ENCODE measurements at regions not wholly inside any gene's neighbourhood (a gene's known extent, or its start where the extent isn't known, plus 50 kb on each side); places are given as distances from the start of the nearest gene placed in this dataset.

- TF ChIP-seq LARP7 (IDR thresholded peaks at IDR 0.05), result no peak
- peak; percentile 78 for TF ChIP-seq RUNX3 (IDR thresholded peaks at IDR 0.05; ENCODE audit: low read length)
- no peak for TF ChIP-seq DPF2 (IDR thresholded peaks at IDR 0.05)
- no peak for TF ChIP-seq CHD2 (IDR thresholded peaks at IDR 0.05; ENCODE audit: borderline replicate concordance, low read depth, low read length)
- TF ChIP-seq HDGF (IDR thresholded peaks at IDR 0.05), result no peak
- TF ChIP-seq CBX5 (IDR thresholded peaks at IDR 0.05; ENCODE audit: low read depth), result no peak
- Histone ChIP-seq H3K9me3 (replicated peaks; ENCODE audit: control insufficient read depth, insufficient read depth, low read length) (no peaks in the 10 kb centered on the region), H3K27me3 (replicated peaks in 1 of 2; ENCODE audit: control insufficient read depth in 2 of 2, insufficient read depth in 2 of 2, low read length in 1 of 2) (no peaks in the 10 kb centered on the region), H3K4me2 (ENCODE audit: control insufficient read depth, insufficient read depth) (no peak overlapping the region), H3K9ac (ENCODE audit: control insufficient read depth, insufficient read depth, low read length) (no peak overlapping the region), H3K4me3 (no peak overlapping the region), H3K79me2 (ENCODE audit: control insufficient read depth, insufficient read depth, low read length) (no peaks in the 10 kb centered on the region), H3K36me3 (ENCODE audit: control insufficient read depth in 2 of 2, insufficient read depth in 2 of 2, low read length in 1 of 2) (no peaks in the 10 kb centered on the region), H2AFZ (ENCODE audit: control insufficient read depth, low read depth, low read length) (no peak overlapping the region), H4K20me1 (ENCODE audit: control insufficient read depth, insufficient read depth) (no peaks in the 10 kb centered on the region), H3K27ac (ENCODE audit: control insufficient read depth, insufficient read depth) (no peak overlapping the region), H3K4me1 (ENCODE audit: control insufficient read depth, insufficient read depth, low read length) (no peaks in the 10 kb centered on the region)
- RAD21 ChIA-PET (ENCODE audit: unreplicated experiment), result no interaction called here
- DNase-seq (ENCODE audit: low read depth, low spot score) (peak; percentile 5), ATAC-seq (peak; percentile 61), FAIRE-seq (peak; percentile 49)
- 1% methylated on average over 4 of the region's 4 CpGs for WGBS (ENCODE audit: insufficient coverage, insufficient replicate concordance, low lambda C conversion rate, missing lambda C conversion rate)
- POLR2A ChIA-PET, result no interaction called here
- SMC1A ChIA-PET (ENCODE audit: uncharacterized antibody, unreplicated experiment), result interaction anchor here (1.0 kb wide), 1 partner anchor 15 kb away, joined by 4 read pairs; no protein-coding TSS in a partner anchor
- no TSS peak for BruUV-seq (replicated peaks)
- CTCF ChIA-PET, result interaction anchor here (1.0 kb wide), 1 partner anchor 209 kb away, joined by 4 read pairs; no protein-coding TSS in a partner anchor
- intact Hi-C loops (cut with micrococcal nuclease; ENCODE audit: unreplicated experiment), result no loop called here
- in situ Hi-C loops (cut with MboI), result no loop called here
These were observed 181.5 kb upstream of the TCF21 start for GRCh38 chr6:133707456-133707855.

GRCh38 chr6:133710826-133711225, 178.1 kb upstream of the TCF21 start:
- Histone ChIP-seq H3K36me3 (ENCODE audit: control insufficient read depth in 2 of 2, insufficient read depth in 2 of 2, low read length in 1 of 2) (no peaks in the 10 kb centered on the region), H2AFZ (ENCODE audit: control insufficient read depth, low read depth, low read length) (no peak overlapping the region), H3K27ac (ENCODE audit: control insufficient read depth, insufficient read depth) (no peak overlapping the region), H3K27me3 (replicated peaks in 1 of 2; ENCODE audit: control insufficient read depth in 2 of 2, insufficient read depth in 2 of 2, low read length in 1 of 2) (no peaks in the 10 kb centered on the region), H3K79me2 (ENCODE audit: control insufficient read depth, insufficient read depth, low read length) (no peaks in the 10 kb centered on the region), H3K4me2 (ENCODE audit: control insufficient read depth, insufficient read depth) (no peak overlapping the region), H3K4me3 (no peak overlapping the region), H4K20me1 (ENCODE audit: control insufficient read depth, insufficient read depth) (no peaks in the 10 kb centered on the region), H3K9ac (ENCODE audit: control insufficient read depth, insufficient read depth, low read length) (no peak overlapping the region), H3K9me3 (replicated peaks; ENCODE audit: control insufficient read depth, insufficient read depth, low read length) (no peaks in the 10 kb centered on the region), H3K4me1 (ENCODE audit: control insufficient read depth, insufficient read depth, low read length) (no peaks in the 10 kb centered on the region)
- no peak for DNase-seq (ENCODE audit: low read depth, low spot score)
- RAD21 ChIA-PET (ENCODE audit: unreplicated experiment), result no interaction called here
- CTCF ChIA-PET, result no interaction called here
- intact Hi-C loops (cut with micrococcal nuclease; ENCODE audit: unreplicated experiment) (no loop called here), in situ Hi-C loops (cut with MboI) (no loop called here)
- no peak for ATAC-seq
- TF ChIP-seq RUNX3 (IDR thresholded peaks at IDR 0.05; ENCODE audit: low read length), result no peak
- SMC1A ChIA-PET (ENCODE audit: uncharacterized antibody, unreplicated experiment), result no interaction called here
- POLR2A ChIA-PET, result no interaction called here
- no peak for FAIRE-seq
- no TSS peak for BruUV-seq (replicated peaks)
